GM18858 (cell line): ENCODE measurements at regions not wholly inside any gene's neighbourhood (a gene's known extent, or its start where the extent isn't known, plus 50 kb on each side); places are given as distances from the start of the nearest gene placed in this dataset.

Experiments
- ATAC-seq: cut with Tn5 transposase; IDR thresholded peaks from one replicate; pipeline ENCODE4 v1.9.1; 2021; ENCODE audit not compliant: unreplicated experiment

- no peak for ATAC-seq
Measured at GRCh38 chr6:113427617-113428016, 429.5 kb upstream of the MARCKS start.

GRCh38 chr6:113428702-113429101 lies 428.4 kb upstream of the MARCKS start:
- no peak for ATAC-seq

GRCh38 chr6:113432521-113433334 lies 424.4 kb upstream of the MARCKS start:
- no peak for ATAC-seq

- no peak for ATAC-seq
Measured at GRCh38 chr6:113433335-113433991, 423.7 kb upstream of the MARCKS start.

GRCh38 chr6:113434641-113435040 lies 422.5 kb upstream of the MARCKS start:
- no peak for ATAC-seq

GRCh38 chr6:113437566-113437965 lies 419.6 kb upstream of the MARCKS start:
- no peak for ATAC-seq

- no peak for ATAC-seq
Measured at GRCh38 chr6:113439866-113440265, 417.3 kb upstream of the MARCKS start.

GRCh38 chr6:113442040-113442439 lies 415.1 kb upstream of the MARCKS start:
- ATAC-seq, result no peak

- ATAC-seq, result no peak
Measured at GRCh38 chr6:113445201-113445600, 411.9 kb upstream of the MARCKS start.

GRCh38 chr6:113447088-113447831 lies 409.9 kb upstream of the MARCKS start:
- ATAC-seq, result no peak

GRCh38 chr6:113449051-113449450 lies 408.1 kb upstream of the MARCKS start:
- ATAC-seq, result no peak

- ATAC-seq, result no peak
Measured at GRCh38 chr6:113450061-113450465, 407.1 kb upstream of the MARCKS start.

- ATAC-seq, result no peak
Measured at GRCh38 chr6:113451049-113451448, 406.1 kb upstream of the MARCKS start.

GRCh38 chr6:113457198-113457597 lies 399.9 kb upstream of the MARCKS start:
- ATAC-seq, result no peak

GRCh38 chr6:113457751-113458150 lies 399.4 kb upstream of the MARCKS start:
- no peak for ATAC-seq

GRCh38 chr6:113458368-113459010 lies 398.7 kb upstream of the MARCKS start:
- no peak for ATAC-seq

GRCh38 chr6:113461153-113461932 lies 395.8 kb upstream of the MARCKS start:
- no peak for ATAC-seq

- no peak for ATAC-seq
Measured at GRCh38 chr6:113464536-113464935, 392.6 kb upstream of the MARCKS start.

GRCh38 chr6:113464960-113465359 lies 392.2 kb upstream of the MARCKS start:
- no peak for ATAC-seq

GRCh38 chr6:113466526-113466925 lies 390.6 kb upstream of the MARCKS start:
- ATAC-seq, result no peak

- ATAC-seq, result no peak
Measured at GRCh38 chr6:113475392-113475791, 381.8 kb upstream of the MARCKS start.
